ENCODE measurements at regions not wholly inside any gene's neighbourhood (a gene's known extent, or its start where the extent isn't known, plus 50 kb on each side); places are given as distances from the start of the nearest gene placed in this dataset.

- no peak for TF ChIP-seq CTCF (IDR thresholded peaks at IDR 0.05)
- TF ChIP-seq POLR2A (IDR thresholded peaks at IDR 0.05): no peak
Measured at GRCh38 chr4:25484243-25484721, 107.2 kb downstream of the ANAPC4 start.
